Uterus (tissue), 2 donors: ENCODE measurements at regions not wholly inside any gene's neighbourhood (a gene's known extent, or its start where the extent isn't known, plus 50 kb on each side); places are given as distances from the start of the nearest gene placed in this dataset.

ENCODE experiments used
- POLR2A ChIP-seq, 2 donors: fragments of 450-650 bp; IDR thresholded peaks; one replicate each; pipeline ENCODE4 v1.6.1; 2016; ENCODE audit warnings: antibody characterized with exemption in 2 of 2, mild to moderate bottlenecking in 1 of 2, moderate library complexity in 1 of 2
- TF ChIP-seq, protein P1 (sequence below), 4 experiments: fragments of 200-600 bp in 2 of 4; fragments of 450-650 bp in 2 of 4; sonication (generic) in 2 of 4; IDR thresholded peaks; one replicate each; pipeline ENCODE4 v1.5.1; 2016 to 2019; ENCODE audit warnings: antibody characterized with exemption in 4 of 4, mild to moderate bottlenecking in 2 of 4, moderate library complexity in 1 of 4

DNA sequence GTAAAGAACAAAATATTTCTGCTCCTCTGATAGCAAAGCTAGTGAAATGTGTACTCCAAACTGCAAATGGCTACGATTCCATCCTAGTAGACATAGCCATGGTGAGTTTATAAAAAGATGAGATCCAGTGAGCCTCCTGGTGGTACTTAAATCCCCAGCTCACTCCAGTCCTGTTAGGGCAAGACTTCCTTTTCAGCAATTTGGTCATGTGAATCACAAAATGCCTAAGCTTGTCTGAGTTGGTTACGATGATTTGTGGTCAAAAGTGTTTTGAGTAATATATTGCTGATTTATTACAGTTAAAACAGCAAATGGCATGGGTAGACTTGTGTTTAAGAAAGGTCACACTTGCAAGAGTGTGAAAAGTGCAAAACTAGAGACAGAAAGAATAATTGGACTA lies 102.7 kb upstream of the NAV3 start:
- TF ChIP-seq, protein P1, sequence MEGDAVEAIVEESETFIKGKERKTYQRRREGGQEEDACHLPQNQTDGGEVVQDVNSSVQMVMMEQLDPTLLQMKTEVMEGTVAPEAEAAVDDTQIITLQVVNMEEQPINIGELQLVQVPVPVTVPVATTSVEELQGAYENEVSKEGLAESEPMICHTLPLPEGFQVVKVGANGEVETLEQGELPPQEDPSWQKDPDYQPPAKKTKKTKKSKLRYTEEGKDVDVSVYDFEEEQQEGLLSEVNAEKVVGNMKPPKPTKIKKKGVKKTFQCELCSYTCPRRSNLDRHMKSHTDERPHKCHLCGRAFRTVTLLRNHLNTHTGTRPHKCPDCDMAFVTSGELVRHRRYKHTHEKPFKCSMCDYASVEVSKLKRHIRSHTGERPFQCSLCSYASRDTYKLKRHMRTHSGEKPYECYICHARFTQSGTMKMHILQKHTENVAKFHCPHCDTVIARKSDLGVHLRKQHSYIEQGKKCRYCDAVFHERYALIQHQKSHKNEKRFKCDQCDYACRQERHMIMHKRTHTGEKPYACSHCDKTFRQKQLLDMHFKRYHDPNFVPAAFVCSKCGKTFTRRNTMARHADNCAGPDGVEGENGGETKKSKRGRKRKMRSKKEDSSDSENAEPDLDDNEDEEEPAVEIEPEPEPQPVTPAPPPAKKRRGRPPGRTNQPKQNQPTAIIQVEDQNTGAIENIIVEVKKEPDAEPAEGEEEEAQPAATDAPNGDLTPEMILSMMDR (IDR thresholded peaks at IDR 0.05): no peak
- no peak for TF ChIP-seq POLR2A (IDR thresholded peaks at IDR 0.05)
